Transverse colon (tissue), 4 donors: ENCODE measurements at regions not wholly inside any gene's neighbourhood (a gene's known extent, or its start where the extent isn't known, plus 50 kb on each side); places are given as distances from the start of the nearest gene placed in this dataset.

Source experiments
- CTCF ChIP-seq, 5 experiments: fragments of 200-600 bp in 3 of 5; fragments of 450-650 bp in 2 of 5; sonication (generic) in 3 of 5; IDR thresholded peaks; 1 replicate in 2 of 5; 2 replicates in 3 of 5; pipeline ENCODE4 v1.5.1; 2016 to 2017; ENCODE audit warnings: antibody characterized with exemption in 5 of 5, inconsistent platforms in 3 of 5, mild to moderate bottlenecking in 2 of 5, moderate library complexity in 1 of 5
- EP300 ChIP-seq: sonication (generic); formaldehyde crosslinking; IDR thresholded peaks from one replicate; pipeline ENCODE4 v1.6.1; 2017; ENCODE audit warnings: antibody characterized with exemption, low read depth
- POLR2A ChIP-seq: fragments of 450-650 bp; IDR thresholded peaks from one replicate; pipeline ENCODE4 v1.6.1; 2016; ENCODE audit warnings: antibody characterized with exemption, mild to moderate bottlenecking, moderate library complexity
- POLR2AphosphoS5 ChIP-seq, 3 donors: sonication (generic); formaldehyde crosslinking; IDR thresholded peaks; one replicate each; pipeline ENCODE4 v1.6.1; 2016; ENCODE audit warnings: antibody characterized with exemption in 3 of 3

- TF ChIP-seq POLR2A (no peak), CTCF (IDR thresholded peaks at IDR 0.05) (no peak), EP300 (no peak), POLR2AphosphoS5 (IDR thresholded peaks at IDR 0.05) (no peak)
Observed at GRCh38 chr4:128573781-128574508, 235.6 kb upstream of the JADE1 start.
